Testis (tissue), 2 donors: ENCODE measurements at regions not wholly inside any gene's neighbourhood (a gene's known extent, or its start where the extent isn't known, plus 50 kb on each side); places are given as distances from the start of the nearest gene placed in this dataset.

ENCODE experiments used
- CTCF ChIP-seq, 3 experiments: fragments of 450-650 bp in 2 of 3; fragments of 200-600 bp in 1 of 3; sonication (generic) in 1 of 3; IDR thresholded peaks; one replicate each; pipeline ENCODE4 v1.5.1; 2016 to 2019; ENCODE audit warnings: antibody characterized with exemption in 3 of 3, mild to moderate bottlenecking in 2 of 3, moderate library complexity in 1 of 3
- POLR2A ChIP-seq: fragments of 450-650 bp; IDR thresholded peaks from one replicate; pipeline ENCODE4 v1.6.1; 2017; ENCODE audit warnings: antibody characterized with exemption, mild to moderate bottlenecking, moderate library complexity

DNA sequence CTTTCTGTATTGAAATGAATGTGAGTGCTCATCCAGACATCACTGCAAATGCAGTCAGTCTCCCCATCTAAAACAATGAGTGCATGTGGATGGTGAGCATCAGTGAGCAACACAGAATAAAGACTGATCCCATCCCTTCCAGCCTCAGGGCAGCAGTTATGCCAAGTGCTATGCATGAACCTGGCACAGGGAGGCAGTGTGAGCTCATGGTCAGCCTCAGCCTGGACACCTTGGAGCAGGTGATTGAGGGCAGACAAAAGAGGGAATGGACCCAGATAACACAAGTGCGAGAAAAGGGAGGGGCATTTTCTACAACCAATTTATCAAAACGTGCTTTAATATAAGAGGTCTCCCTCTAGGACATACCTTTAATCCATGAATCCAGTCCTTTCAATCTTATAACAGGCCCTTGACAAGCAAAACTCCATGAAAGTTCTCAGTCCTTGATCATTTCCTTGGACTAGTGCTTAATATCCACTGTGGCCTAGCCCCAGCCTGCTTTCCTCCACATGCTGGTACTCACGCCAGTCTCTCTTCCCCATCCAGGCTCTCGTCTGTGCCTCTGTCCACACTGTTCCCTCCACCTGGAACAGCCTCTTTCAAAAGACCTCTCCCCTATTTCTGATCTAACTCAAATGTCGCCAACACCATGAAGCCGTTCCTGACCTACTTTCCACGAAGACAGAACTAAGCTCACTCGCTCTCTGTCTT, 50.5 kb upstream of the LRRC55 start:
- TF ChIP-seq POLR2A = no peak
- TF ChIP-seq CTCF (IDR thresholded peaks at IDR 0.05) = peak in 2 of 3 experiments; percentile 16 to 42
